OCI-LY7 (cell line): ENCODE measurements at regions not wholly inside any gene's neighbourhood (a gene's known extent, or its start where the extent isn't known, plus 50 kb on each side); places are given as distances from the start of the nearest gene placed in this dataset.

Experiments used
- CTCF ChIP-seq: fragments of 200-600 bp; sonication (generic); conservative IDR thresholded peaks from 2 replicates; pipeline ENCODE4 v1.5.1; 2014; ENCODE audit warnings: mild to moderate bottlenecking, antibody characterized with exemption, low read length, moderate library complexity, mixed read lengths
- EZH2phosphoT487 ChIP-seq: fragments of 200-600 bp; sonication (generic); IDR thresholded peaks from 2 replicates; pipeline ENCODE4 v1.6.1; 2018; ENCODE audit warnings: low read depth, borderline replicate concordance, mild to moderate bottlenecking, mixed run types, antibody characterized with exemption, low read length, moderate library complexity, mixed read lengths

- TF ChIP-seq CTCF = no peak
- TF ChIP-seq EZH2phosphoT487 = no peak
Measured at GRCh38 chr7:68793513-68793912, 804.8 kb upstream of the AUTS2 start.
